ENCODE measurements at regions not wholly inside any gene's neighbourhood (a gene's known extent, or its start where the extent isn't known, plus 50 kb on each side); places are given as distances from the start of the nearest gene placed in this dataset.
"Not testable (repeated sequence)": the region's sequence is repeated elsewhere in the genome, so short reads cannot be mapped to it uniquely, and the experiment has no call there.

- FAIRE-seq = no peak
- no peak for DNase-seq (ENCODE audit: insufficient read length, low spot score)
- no peak for TF ChIP-seq POLR2A (IDR thresholded peaks at IDR 0.05; ENCODE audit: low read depth, low read length)
Observed at GRCh38 chr7:149595078-149595477, 97.5 kb upstream of the ZNF746 start.

GRCh38 chr7:149588930-149589329 lies 91.3 kb upstream of the ZNF746 start:
- DNase-seq (ENCODE audit: insufficient read length, low spot score) = no peak
- no peak for TF ChIP-seq POLR2A (IDR thresholded peaks at IDR 0.05; ENCODE audit: low read depth, low read length)
- FAIRE-seq = no peak

GRCh38 chr7:149586646-149587645 lies 89.3 kb upstream of the ZNF746 start:
- FAIRE-seq (no peak), DNase-seq (ENCODE audit: insufficient read length, low spot score) (no peak)
- TF ChIP-seq POLR2A (IDR thresholded peaks at IDR 0.05; ENCODE audit: low read depth, low read length) = no peak

GRCh38 chr7:149584530-149584929 lies 86.9 kb upstream of the ZNF746 start:
- no peak for TF ChIP-seq POLR2A (IDR thresholded peaks at IDR 0.05; ENCODE audit: low read depth, low read length)
- DNase-seq (ENCODE audit: insufficient read length, low spot score) (no peak), FAIRE-seq (no peak)

DNA sequence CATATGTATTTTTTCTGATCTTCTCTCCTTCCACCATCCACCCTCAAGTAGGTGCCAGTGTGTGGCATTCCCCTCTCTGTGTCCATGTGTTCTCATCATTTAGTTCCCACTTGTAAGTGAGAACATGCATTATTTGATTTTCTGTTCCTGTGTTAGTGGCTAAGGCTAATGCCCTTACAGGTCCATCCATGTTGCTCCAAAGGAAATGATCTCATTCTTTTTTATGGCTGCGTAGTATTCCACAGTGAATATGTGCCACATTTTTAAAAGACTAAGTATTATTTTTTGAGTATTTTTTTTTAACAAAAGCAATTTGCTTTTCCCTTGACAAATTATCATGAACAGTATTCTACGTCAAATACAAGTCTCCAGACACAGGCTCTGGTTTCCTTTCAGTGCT lies 86.4 kb upstream of the ZNF746 start:
- DNase-seq (ENCODE audit: insufficient read length, low spot score) = no peak
- no peak for FAIRE-seq
- TF ChIP-seq POLR2A (IDR thresholded peaks at IDR 0.05; ENCODE audit: low read depth, low read length) = no peak

DNA sequence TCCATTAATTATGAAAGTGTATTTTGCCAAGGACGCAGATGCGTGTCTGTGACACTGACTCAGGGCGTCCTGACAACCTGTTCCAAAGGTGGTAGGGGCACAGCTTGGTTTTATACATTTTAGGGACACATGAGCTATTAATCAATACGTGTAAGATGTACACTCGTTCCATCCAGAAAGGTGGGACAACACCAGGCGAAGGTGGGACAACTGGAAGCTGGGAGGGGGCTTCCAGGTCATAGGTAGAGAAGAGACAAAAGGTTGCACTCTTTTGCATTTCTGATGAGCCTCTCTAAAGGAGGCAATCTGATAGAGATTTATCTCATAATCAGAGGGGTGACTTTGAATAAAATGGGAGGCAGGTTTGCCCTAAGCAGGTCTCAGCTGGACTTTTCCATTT lies 82.7 kb upstream of the ZNF746 start:
- DNase-seq (ENCODE audit: insufficient read length, low spot score) (no peak), FAIRE-seq (no peak)
- TF ChIP-seq POLR2A (IDR thresholded peaks at IDR 0.05; ENCODE audit: low read depth, low read length) = no peak

GRCh38 chr7:149579365-149579764 lies 81.8 kb upstream of the ZNF746 start:
- FAIRE-seq; DNase-seq (ENCODE audit: insufficient read length, low spot score): not testable (repeated sequence)

DNA sequence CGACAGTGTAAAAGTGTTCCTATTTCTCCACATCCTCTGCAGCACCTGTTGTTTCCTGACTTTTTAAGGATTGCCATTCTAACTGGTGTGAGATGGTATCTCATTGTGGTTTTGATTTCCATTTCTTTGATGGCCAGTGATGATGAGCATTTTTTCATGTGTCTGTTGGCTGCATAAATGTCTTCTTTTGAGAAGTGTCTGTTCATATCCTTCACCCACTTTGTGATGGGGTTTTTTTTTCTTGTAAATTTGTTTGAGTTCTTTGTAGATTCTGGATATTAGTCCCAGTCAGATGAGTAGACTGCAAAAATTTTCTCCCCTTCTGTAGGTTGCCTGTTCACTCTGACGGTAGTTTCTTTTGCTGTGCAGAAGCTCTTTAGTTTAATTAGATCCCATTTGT lies 76.8 kb upstream of the ZNF746 start:
- FAIRE-seq; DNase-seq (ENCODE audit: insufficient read length, low spot score): not testable (repeated sequence)

DNA sequence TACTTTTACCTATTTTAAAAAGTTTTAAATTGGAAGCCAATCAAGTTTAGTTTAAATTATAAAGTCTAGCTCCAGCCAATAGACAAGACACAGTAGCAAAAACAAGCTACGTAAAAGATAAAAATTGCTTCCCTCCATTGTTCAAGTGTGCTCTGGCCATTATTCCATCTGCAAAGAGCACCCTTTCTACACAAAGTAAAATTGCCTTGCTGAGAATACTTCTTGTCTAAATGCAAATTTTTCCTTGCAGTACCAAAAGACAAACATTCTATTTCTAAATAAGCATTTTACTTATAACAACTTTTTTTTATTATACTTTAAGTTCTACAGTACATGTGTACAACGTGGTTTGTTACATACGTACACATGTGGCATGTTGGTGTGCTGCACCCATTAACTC lies 75.9 kb upstream of the ZNF746 start:
- DNase-seq (ENCODE audit: insufficient read length, low spot score) (no peak), FAIRE-seq (no peak)
- TF ChIP-seq POLR2A (IDR thresholded peaks at IDR 0.05; ENCODE audit: low read depth, low read length) = no peak

- DNase-seq (ENCODE audit: insufficient read length, low spot score); FAIRE-seq: not testable (repeated sequence)
Observed at GRCh38 chr7:149572920-149573319, 75.3 kb upstream of the ZNF746 start.

- DNase-seq (ENCODE audit: insufficient read length, low spot score) (no peak), FAIRE-seq (no peak)
- no peak for TF ChIP-seq POLR2A (IDR thresholded peaks at IDR 0.05; ENCODE audit: low read depth, low read length)
Observed at GRCh38 chr7:149570784-149571183, 73.2 kb upstream of the ZNF746 start.

DNA sequence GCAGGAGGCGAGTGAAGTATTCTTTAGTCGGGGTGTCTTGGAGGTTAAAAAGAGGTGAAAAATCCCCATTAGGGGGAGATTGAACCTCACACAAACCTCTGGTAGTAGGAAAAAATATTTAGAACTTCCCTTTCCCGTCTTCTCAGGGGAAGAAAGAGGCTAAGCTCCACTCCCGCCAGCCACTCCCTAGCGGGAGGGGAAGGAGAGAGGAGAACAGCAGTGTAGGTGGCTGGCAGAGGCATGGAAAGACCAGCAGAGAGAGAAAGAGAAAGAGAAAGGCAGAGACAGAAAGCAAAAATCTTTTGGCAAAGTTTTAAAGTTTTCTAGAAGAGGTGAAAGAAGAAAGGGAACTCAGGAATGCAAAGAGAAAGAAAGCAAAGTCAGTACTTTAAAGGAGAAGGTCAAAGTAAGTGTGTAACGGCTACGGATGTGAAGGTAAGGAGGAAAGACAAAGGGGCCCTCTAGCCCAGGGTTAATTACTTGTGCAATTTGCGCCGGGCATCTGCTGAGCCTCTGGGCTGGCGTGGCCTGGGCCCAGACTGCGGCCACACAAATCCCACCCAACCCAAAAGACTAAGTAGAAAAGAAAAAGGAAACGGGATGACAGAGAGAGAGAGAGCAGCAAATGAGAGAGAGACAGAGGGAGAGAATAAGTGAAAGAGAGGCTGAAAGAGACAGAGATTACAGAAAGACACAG lies 72.3 kb upstream of the ZNF746 start:
- TF ChIP-seq POLR2A (IDR thresholded peaks at IDR 0.05; ENCODE audit: low read depth, low read length) = no peak
- FAIRE-seq (no peak), DNase-seq (ENCODE audit: insufficient read length, low spot score) (no peak)

DNA sequence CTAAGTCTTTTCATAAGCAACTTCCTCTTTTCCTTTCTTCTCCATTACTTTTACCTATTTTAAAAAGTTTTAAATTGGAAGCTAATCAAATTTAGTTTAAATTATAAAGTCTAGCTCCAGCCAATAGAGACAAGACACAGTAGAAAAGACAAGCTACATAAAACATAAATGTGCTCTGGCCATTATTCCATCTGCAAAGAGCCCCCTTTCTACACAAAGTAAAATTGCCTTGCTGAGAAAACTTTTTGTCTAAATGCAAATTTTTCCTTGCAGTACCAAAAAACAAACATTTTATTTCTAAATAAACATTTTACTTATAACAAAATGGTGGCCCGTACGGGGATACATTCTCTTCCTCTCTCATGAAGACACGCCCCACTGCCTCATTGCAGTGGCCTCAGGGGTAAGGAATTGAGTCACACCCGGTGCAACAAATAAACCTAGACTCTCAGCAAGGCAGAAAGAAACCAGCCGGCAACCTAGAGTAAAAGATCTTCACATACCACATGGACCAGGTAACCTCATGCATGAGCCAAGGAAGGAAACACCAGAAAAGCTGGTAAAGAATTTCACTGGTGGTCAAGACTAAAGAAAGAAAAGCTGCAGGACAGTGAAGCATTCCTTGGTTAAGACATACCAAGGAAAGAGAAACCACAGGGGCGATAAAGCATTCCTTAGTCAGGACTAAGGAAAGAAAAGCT lies 71.6 kb upstream of the ZNF746 start:
- DNase-seq (ENCODE audit: insufficient read length, low spot score) (peak; percentile 35), FAIRE-seq (peak; percentile 15)
- no peak for TF ChIP-seq POLR2A (IDR thresholded peaks at IDR 0.05; ENCODE audit: low read depth, low read length)

DNA sequence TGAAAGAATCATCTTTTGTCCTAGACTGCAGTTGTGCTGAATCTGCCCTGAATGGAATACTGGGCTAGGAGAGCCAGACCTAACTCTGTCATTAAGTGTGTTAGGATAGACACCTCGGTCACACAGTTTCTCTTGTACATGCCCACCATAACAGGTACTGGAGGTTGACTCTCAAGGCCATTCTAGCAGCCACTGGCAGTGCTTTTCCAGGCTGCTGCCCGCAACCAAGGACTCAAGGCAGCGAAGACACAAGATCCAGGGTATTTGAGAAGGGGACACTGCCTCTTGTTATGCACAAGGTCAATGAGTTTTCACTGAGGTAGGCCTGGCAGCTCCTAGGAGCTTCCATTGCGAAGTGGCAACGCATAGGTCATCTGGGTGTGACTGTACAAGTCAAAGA lies 70.6 kb upstream of the ZNF746 start:
- FAIRE-seq (no peak), DNase-seq (ENCODE audit: insufficient read length, low spot score) (no peak)
- no peak for TF ChIP-seq POLR2A (IDR thresholded peaks at IDR 0.05; ENCODE audit: low read depth, low read length)

Data from H54 (cell line).